ENCODE measurements at regions not wholly inside any gene's neighbourhood (a gene's known extent, or its start where the extent isn't known, plus 50 kb on each side); places are given as distances from the start of the nearest gene placed in this dataset.

GRCh38 chr13:79966059-79966458 lies 374.9 kb downstream of the SPRY2 start:
- TF ChIP-seq SUZ12 (IDR thresholded peaks at IDR 0.05; ENCODE audit: extremely low read depth, insufficient read depth, insufficient read length) (no peak), YY1 (IDR thresholded peaks at IDR 0.05; ENCODE audit: insufficient read depth, insufficient read length) (no peak)
